ENCODE measurements at regions not wholly inside any gene's neighbourhood (a gene's known extent, or its start where the extent isn't known, plus 50 kb on each side); places are given as distances from the start of the nearest gene placed in this dataset.

- no peak overlapping the region for H3K4me3 ChIP-seq (ENCODE audit: low read depth, low read length)
- no peak for DNase-seq (ENCODE audit: low read depth, low spot score)
- ChIA-PET CTCF (no interaction called here), POLR2A (no interaction called here)
- no peak for TF ChIP-seq CTCF (IDR thresholded peaks at IDR 0.05; ENCODE audit: insufficient read depth, low read length, missing control alignments)
These were observed 285.4 kb upstream of the GLI3 start for GRCh38 chr7:42522227-42522991.

GRCh38 chr7:42511027-42511426 lies 274.0 kb upstream of the GLI3 start:
- no peak for TF ChIP-seq CTCF (IDR thresholded peaks at IDR 0.05; ENCODE audit: insufficient read depth, low read length, missing control alignments)
- CTCF ChIA-PET: no interaction called here
- POLR2A ChIA-PET: no interaction called here
- H3K4me3 ChIP-seq (ENCODE audit: low read depth, low read length): no peak overlapping the region
- DNase-seq (ENCODE audit: low read depth, low spot score): no peak

GRCh38 chr7:42506097-42506496 lies 269.1 kb upstream of the GLI3 start:
- ChIA-PET CTCF (no interaction called here), POLR2A (no interaction called here)
- TF ChIP-seq CTCF (IDR thresholded peaks at IDR 0.05; ENCODE audit: insufficient read depth, low read length, missing control alignments): no peak
- H3K4me3 ChIP-seq (ENCODE audit: low read depth, low read length): no peak overlapping the region
- no peak for DNase-seq (ENCODE audit: low read depth, low spot score)

GRCh38 chr7:42502022-42502421 lies 265.0 kb upstream of the GLI3 start:
- no peak for TF ChIP-seq CTCF (IDR thresholded peaks at IDR 0.05; ENCODE audit: insufficient read depth, low read length, missing control alignments)
- no peak for DNase-seq (ENCODE audit: low read depth, low spot score)
- CTCF ChIA-PET: interaction anchor here (1.1 kb wide), 1 partner anchor 567 kb away, joined by 3 read pairs; no protein-coding TSS in a partner anchor
- H3K4me3 ChIP-seq (ENCODE audit: low read depth, low read length): no peak overlapping the region
- POLR2A ChIA-PET: no interaction called here

- ChIA-PET POLR2A (no interaction called here), CTCF (no interaction called here)
- no peak for TF ChIP-seq CTCF (IDR thresholded peaks at IDR 0.05; ENCODE audit: insufficient read depth, low read length, missing control alignments)
- DNase-seq (ENCODE audit: low read depth, low spot score): no peak
- no peak overlapping the region for H3K4me3 ChIP-seq (ENCODE audit: low read depth, low read length)
These were observed 258.2 kb upstream of the GLI3 start for GRCh38 chr7:42495256-42495655.

GRCh38 chr7:42494736-42495135 lies 257.7 kb upstream of the GLI3 start:
- no peak for TF ChIP-seq CTCF (IDR thresholded peaks at IDR 0.05; ENCODE audit: insufficient read depth, low read length, missing control alignments)
- DNase-seq (ENCODE audit: low read depth, low spot score): no peak
- H3K4me3 ChIP-seq (ENCODE audit: low read depth, low read length): no peak overlapping the region
- ChIA-PET POLR2A (no interaction called here), CTCF (interaction anchor here (1.2 kb wide), 1 partner anchor 554 kb away, joined by 3 read pairs; no protein-coding TSS in a partner anchor)
